ENCODE measurements at regions not wholly inside any gene's neighbourhood (a gene's known extent, or its start where the extent isn't known, plus 50 kb on each side); places are given as distances from the start of the nearest gene placed in this dataset.

DNA sequence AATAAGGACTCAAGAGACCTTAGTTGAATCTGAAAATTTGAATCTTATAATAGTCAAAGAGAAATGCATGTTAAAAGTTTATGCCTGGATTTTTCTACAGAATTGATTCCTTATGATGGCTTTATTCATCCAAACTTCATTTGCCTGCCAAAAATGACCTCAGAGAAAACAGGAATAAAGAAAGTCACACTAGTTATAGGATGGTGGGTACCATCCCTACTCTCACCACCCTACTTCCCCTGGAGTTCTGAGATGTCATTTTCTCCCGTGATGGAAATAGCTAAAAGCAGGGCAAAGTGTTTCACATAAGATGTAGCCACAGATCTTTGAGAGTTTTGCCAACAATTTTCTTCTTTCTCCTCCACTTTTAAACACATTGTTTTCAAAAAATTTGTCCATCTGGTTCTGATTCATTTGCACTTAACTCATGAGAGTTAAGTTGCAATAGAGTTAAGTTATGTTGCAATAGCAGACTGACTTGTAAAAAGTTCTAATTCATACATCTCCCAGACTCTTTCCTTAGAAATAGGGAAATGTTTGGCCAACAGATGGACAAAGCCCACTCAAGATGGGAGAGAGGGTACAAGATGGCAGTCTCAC is 384.6 kb downstream of the PLPP3 start:
- TF ChIP-seq, protein P1, sequence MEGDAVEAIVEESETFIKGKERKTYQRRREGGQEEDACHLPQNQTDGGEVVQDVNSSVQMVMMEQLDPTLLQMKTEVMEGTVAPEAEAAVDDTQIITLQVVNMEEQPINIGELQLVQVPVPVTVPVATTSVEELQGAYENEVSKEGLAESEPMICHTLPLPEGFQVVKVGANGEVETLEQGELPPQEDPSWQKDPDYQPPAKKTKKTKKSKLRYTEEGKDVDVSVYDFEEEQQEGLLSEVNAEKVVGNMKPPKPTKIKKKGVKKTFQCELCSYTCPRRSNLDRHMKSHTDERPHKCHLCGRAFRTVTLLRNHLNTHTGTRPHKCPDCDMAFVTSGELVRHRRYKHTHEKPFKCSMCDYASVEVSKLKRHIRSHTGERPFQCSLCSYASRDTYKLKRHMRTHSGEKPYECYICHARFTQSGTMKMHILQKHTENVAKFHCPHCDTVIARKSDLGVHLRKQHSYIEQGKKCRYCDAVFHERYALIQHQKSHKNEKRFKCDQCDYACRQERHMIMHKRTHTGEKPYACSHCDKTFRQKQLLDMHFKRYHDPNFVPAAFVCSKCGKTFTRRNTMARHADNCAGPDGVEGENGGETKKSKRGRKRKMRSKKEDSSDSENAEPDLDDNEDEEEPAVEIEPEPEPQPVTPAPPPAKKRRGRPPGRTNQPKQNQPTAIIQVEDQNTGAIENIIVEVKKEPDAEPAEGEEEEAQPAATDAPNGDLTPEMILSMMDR (IDR thresholded peaks at IDR 0.05; ENCODE audit: low read depth, low read length), result no peak
- TF ChIP-seq EZH2phosphoT487 (IDR thresholded peaks at IDR 0.05; ENCODE audit: low read depth), result no peak

Measured in OCI-LY3 (cell line).